ENCODE measurements at regions not wholly inside any gene's neighbourhood (a gene's known extent, or its start where the extent isn't known, plus 50 kb on each side); places are given as distances from the start of the nearest gene placed in this dataset.

DNA sequence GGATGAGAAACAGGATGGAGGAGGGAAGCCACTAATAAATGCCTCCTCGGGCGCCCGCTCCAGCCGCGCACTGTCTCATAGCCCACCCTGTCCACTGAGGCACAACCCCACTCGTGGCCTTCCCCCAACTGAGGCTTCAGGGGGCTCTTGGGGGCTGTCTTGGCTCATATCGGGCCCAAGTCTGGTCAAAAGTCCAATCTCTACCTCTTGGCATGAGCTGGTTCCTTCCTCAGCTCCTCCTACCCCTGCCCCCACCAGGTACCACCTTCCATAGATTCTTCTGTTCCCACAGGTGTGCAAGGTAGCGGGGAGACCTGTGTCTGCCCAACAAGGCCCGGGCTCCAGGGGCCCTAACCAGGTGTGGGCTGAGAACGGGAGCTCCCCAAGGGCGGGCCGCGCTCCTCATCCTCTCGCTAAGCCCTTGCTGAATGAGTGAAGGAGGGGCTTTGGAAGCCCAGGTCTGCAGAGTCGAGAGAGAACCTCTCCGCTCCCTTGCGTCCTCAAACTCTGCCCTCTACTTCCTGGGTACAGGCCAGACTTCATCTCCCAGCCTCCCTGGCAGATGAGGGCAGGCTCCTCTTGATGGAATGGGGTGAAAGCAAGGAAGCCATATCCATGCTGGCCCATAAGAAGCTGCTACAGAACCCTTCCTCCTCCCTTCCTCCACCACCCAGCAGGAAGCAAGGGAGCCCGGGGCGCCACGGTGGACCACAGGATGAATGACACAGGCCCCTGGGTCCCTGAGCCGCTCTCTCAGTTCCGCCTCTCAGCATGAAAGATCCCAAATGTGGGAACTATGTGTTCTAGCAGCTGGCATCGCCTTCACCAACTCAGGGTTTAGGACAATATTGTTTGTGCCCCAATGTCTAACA is 74.7 kb downstream of the PSMG1 start:
- Mint-ChIP-seq H3K36me3 (ENCODE audit: insufficient read depth, unreplicated experiment) (no peaks in the 10 kb centered on the region), H3K4me1 (ENCODE audit: insufficient read depth, unreplicated experiment) (peaks cover 6% of the 10 kb centered on the region), H3K27ac (ENCODE audit: low read depth, unreplicated experiment) (no peak overlapping the region), H3K9me3 (ENCODE audit: unreplicated experiment) (no peaks in the 10 kb centered on the region), H3K27me3 (ENCODE audit: insufficient read depth, unreplicated experiment) (no peaks in the 10 kb centered on the region), H3K4me3 (ENCODE audit: unreplicated experiment) (no peak overlapping the region)
- TF ChIP-seq, protein P1, sequence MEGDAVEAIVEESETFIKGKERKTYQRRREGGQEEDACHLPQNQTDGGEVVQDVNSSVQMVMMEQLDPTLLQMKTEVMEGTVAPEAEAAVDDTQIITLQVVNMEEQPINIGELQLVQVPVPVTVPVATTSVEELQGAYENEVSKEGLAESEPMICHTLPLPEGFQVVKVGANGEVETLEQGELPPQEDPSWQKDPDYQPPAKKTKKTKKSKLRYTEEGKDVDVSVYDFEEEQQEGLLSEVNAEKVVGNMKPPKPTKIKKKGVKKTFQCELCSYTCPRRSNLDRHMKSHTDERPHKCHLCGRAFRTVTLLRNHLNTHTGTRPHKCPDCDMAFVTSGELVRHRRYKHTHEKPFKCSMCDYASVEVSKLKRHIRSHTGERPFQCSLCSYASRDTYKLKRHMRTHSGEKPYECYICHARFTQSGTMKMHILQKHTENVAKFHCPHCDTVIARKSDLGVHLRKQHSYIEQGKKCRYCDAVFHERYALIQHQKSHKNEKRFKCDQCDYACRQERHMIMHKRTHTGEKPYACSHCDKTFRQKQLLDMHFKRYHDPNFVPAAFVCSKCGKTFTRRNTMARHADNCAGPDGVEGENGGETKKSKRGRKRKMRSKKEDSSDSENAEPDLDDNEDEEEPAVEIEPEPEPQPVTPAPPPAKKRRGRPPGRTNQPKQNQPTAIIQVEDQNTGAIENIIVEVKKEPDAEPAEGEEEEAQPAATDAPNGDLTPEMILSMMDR (IDR thresholded peaks at IDR 0.05; ENCODE audit: unreplicated experiment), result no peak
- ChIA-PET POLR2A (no interaction called here), CTCF (interaction anchor here (1.0 to 1.1 kb wide), 2 partner anchors 55 to 396 kb away, joined by 3 read pairs; no protein-coding TSS in a partner anchor)
- BruUV-seq (replicated peaks), result no TSS peak
- DNase-seq (ENCODE audit: unreplicated experiment), result no peak
- intact Hi-C loops (cut with micrococcal nuclease), result no loop called here

GRCh38 chr21:39107739-39108138 is 75.5 kb downstream of the PSMG1 start:
- BruUV-seq (replicated peaks), result no TSS peak
- DNase-seq (ENCODE audit: unreplicated experiment), result no peak
- TF ChIP-seq, protein P1 (IDR thresholded peaks at IDR 0.05; ENCODE audit: unreplicated experiment), result no peak
- intact Hi-C loops (cut with micrococcal nuclease), result no loop called here
- Mint-ChIP-seq H3K4me1 (ENCODE audit: insufficient read depth, unreplicated experiment) (peaks cover 6% of the 10 kb centered on the region), H3K9me3 (ENCODE audit: unreplicated experiment) (no peaks in the 10 kb centered on the region), H3K27me3 (ENCODE audit: insufficient read depth, unreplicated experiment) (no peaks in the 10 kb centered on the region), H3K4me3 (ENCODE audit: unreplicated experiment) (no peak overlapping the region), H3K36me3 (ENCODE audit: insufficient read depth, unreplicated experiment) (no peaks in the 10 kb centered on the region), H3K27ac (ENCODE audit: low read depth, unreplicated experiment) (no peak overlapping the region)
- POLR2A ChIA-PET, result no interaction called here
- CTCF ChIA-PET, result no interaction called here

DNA sequence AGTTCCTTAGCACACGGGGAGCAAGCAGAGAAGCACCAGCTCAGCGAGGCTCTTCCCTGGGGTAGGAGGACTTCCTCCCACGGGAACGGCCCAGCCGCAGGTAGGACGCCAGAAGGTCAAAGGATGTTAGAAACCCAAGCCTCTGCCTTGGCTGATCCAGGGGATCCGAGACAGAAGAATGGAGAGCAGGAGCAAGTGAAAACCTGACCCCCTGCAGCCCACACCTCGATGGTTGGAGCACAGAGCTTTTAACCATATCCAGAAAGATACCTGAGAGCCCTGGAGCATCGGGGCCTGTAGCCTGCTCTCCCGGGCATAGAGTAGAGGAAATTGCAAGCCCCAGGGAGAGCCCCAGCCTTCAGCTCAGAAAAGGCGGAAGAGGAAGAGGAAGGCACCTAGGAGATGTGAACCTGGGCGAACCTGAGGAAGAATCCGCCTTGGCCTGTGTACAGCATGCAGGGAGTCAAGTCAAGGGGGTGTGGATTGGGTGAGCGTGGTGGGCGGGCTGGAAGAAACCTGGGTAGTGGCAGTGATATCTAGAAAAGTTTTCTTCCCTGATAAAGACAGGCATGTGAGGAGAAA is 76.3 kb downstream of the PSMG1 start:
- H3K27ac Mint-ChIP-seq (ENCODE audit: low read depth, unreplicated experiment), result no peak overlapping the region
- no peak for DNase-seq (ENCODE audit: unreplicated experiment)
- intact Hi-C loops (cut with micrococcal nuclease), result no loop called here
- H3K27me3 Mint-ChIP-seq (ENCODE audit: insufficient read depth, unreplicated experiment), result no peaks in the 10 kb centered on the region
- BruUV-seq (replicated peaks), result no TSS peak
- POLR2A ChIA-PET, result interaction anchor here (0.5 kb wide), 1 partner anchor 113 kb away, joined by 3 read pairs; no protein-coding TSS in a partner anchor
- H3K9me3 Mint-ChIP-seq (ENCODE audit: unreplicated experiment), result no peaks in the 10 kb centered on the region
- peaks cover 6% of the 10 kb centered on the region for H3K4me1 Mint-ChIP-seq (ENCODE audit: insufficient read depth, unreplicated experiment)
- TF ChIP-seq, protein P1 (IDR thresholded peaks at IDR 0.05; ENCODE audit: unreplicated experiment), result no peak
- no peak overlapping the region for H3K4me3 Mint-ChIP-seq (ENCODE audit: unreplicated experiment)
- CTCF ChIA-PET, result interaction anchor here (0.7 kb wide), 1 partner anchor 275 kb away, joined by 4 read pairs; no protein-coding TSS in a partner anchor
- H3K36me3 Mint-ChIP-seq (ENCODE audit: insufficient read depth, unreplicated experiment), result no peaks in the 10 kb centered on the region

DNA sequence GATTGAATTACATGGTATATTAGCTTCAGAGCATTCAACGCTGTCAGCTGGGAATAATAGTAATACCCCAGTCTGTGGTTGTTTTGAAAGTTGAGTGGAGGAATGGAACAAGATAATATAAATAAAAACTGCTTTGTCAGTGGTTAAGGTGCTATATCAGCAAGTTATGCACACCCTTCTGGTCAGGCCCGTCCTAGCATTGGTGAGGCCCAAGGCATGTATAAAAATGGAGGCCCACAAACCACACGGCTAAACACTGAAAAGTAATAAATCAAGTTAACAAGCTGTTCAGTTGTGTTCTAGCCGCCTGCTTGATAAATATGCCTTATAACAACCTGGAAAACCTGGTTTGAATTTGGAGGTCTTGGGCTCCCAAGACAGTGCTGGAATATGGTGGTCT is 77.4 kb downstream of the PSMG1 start:
- Mint-ChIP-seq H3K4me1 (ENCODE audit: insufficient read depth, unreplicated experiment) (peaks cover 6% of the 10 kb centered on the region), H3K36me3 (ENCODE audit: insufficient read depth, unreplicated experiment) (no peaks in the 10 kb centered on the region), H3K27ac (ENCODE audit: low read depth, unreplicated experiment) (no peak overlapping the region), H3K9me3 (ENCODE audit: unreplicated experiment) (no peaks in the 10 kb centered on the region), H3K27me3 (ENCODE audit: insufficient read depth, unreplicated experiment) (no peaks in the 10 kb centered on the region), H3K4me3 (ENCODE audit: unreplicated experiment) (no peak overlapping the region)
- ChIA-PET CTCF (interaction anchor here (0.5 to 2.0 kb wide), 6 partner anchors 19 to 600 kb away, joined by 3 to 7 read pairs (median 4); no protein-coding TSS in a partner anchor), POLR2A (interaction anchor here (3.4 kb wide), 1 partner anchor 22 kb away, joined by 13 read pairs; no protein-coding TSS in a partner anchor)
- TF ChIP-seq, protein P1 (IDR thresholded peaks at IDR 0.05; ENCODE audit: unreplicated experiment), result no peak
- intact Hi-C loops (cut with micrococcal nuclease), result no loop called here
- no TSS peak for BruUV-seq (replicated peaks)
- DNase-seq (ENCODE audit: unreplicated experiment), result no peak
